ENCODE measurements at regions not wholly inside any gene's neighbourhood (a gene's known extent, or its start where the extent isn't known, plus 50 kb on each side); places are given as distances from the start of the nearest gene placed in this dataset.

GRCh38 chr2:145764631-145765030, 1244.7 kb upstream of the ZEB2 start:
- no peak overlapping the region for H3K4me3 ChIP-seq
- TF ChIP-seq, protein P1, sequence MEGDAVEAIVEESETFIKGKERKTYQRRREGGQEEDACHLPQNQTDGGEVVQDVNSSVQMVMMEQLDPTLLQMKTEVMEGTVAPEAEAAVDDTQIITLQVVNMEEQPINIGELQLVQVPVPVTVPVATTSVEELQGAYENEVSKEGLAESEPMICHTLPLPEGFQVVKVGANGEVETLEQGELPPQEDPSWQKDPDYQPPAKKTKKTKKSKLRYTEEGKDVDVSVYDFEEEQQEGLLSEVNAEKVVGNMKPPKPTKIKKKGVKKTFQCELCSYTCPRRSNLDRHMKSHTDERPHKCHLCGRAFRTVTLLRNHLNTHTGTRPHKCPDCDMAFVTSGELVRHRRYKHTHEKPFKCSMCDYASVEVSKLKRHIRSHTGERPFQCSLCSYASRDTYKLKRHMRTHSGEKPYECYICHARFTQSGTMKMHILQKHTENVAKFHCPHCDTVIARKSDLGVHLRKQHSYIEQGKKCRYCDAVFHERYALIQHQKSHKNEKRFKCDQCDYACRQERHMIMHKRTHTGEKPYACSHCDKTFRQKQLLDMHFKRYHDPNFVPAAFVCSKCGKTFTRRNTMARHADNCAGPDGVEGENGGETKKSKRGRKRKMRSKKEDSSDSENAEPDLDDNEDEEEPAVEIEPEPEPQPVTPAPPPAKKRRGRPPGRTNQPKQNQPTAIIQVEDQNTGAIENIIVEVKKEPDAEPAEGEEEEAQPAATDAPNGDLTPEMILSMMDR (IDR thresholded peaks at IDR 0.05) = no peak
- no peak for TF ChIP-seq POLR2A (IDR thresholded peaks at IDR 0.05)
- no peaks in the 10 kb centered on the region for H3K4me1 ChIP-seq
- WGBS, 2 donors = 36 to 38% methylated on average over 6 of the region's 6 CpGs
- H3K36me3 ChIP-seq (ENCODE audit: low read depth, missing control alignments) = no peaks in the 10 kb centered on the region
- no peaks in the 10 kb centered on the region for H3K27me3 ChIP-seq
- intact Hi-C loops (cut with DNase I; ENCODE audit: low total_unique reads) = no loop called here
- DNase-seq = peak; percentile 74
- H3K9me3 ChIP-seq = no peaks in the 10 kb centered on the region
- no peak overlapping the region for H3K27ac ChIP-seq

DNA sequence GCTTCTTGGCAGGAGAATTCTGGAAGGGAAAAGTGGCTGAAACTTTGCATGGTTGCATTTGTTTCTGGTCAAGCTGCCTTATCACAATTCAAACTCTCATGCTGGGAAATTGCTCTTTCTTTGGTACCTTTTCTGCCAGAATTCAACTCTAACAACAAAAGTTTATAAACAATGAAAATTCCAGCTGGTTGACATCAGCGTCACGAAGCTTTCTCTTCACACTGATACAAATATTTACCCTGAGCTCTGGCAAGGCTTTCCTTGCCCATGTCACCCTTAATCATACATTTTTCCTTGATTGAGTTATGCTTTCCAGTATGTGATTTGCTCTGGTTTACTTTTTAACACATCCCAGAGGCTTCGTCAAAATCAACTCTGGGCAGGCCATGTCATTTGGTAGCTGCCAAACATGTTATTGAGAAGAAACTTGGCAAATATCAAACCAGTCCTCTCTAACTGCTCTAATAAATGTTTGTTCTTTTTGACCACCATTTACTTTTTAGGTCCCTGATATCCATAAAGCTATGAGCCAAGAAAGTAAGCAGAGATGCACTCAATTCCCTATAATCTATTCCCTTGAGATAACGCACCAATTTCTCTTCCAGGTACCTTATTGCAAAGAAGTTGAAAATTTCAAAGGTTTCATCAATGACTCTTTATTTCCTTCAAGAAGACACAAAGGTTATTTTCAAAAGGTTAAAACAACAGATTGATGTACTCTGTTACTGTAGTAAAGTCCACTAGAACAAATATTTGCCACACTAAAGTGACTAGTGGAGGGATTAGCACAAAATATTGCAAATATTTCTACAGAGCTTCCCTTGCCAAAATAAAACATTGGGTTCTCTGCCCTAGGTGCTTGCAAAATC, 1241.1 kb upstream of the ZEB2 start:
- 79 to 90% methylated on average over 4 of the region's 4 CpGs for WGBS, 2 donors

DNA sequence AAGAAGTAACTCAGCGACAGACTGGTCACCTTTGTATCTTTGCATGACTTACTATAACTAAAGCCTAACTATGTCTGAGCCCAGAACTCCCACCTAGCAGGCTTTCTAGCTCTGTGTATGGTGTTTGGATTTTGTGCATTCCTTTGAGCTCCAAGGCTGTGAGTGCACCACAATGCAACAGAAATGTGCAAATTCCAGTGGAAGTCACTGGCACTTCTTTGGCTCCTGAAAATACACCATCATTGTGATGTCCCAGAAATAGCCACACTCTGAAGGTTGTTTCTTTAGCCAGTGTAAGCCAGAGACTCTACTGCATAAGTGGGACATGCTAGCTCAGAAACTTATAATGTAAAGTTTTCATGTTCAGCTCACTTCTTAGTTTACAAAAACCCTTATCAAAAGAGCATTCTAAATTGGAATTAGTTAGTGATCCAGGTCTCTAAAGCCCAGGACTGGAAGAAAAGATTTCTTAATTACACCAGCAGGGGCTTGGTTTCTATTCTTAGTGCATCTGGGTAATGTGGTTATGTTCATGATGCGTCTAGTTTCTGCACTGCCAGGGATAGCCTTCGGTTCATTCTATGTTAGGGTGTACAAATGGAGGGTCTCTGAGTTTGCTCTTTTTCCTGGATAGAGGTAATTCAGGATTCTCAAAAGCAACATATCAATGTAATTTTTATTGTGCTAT, 1239.5 kb upstream of the ZEB2 start:
- intact Hi-C loops (cut with DNase I; ENCODE audit: low total_unique reads) = loop anchor here (10.0 kb wide), 1 partner anchor 1235 kb away; the partner anchor contains the start of gene ZEB2
- H3K9me3 ChIP-seq = no peaks in the 10 kb centered on the region
- no peak overlapping the region for H3K4me3 ChIP-seq
- no peaks in the 10 kb centered on the region for H3K4me1 ChIP-seq
- 52 to 94% methylated on average over 3 of the region's 3 CpGs for WGBS, 2 donors
- no peaks in the 10 kb centered on the region for H3K36me3 ChIP-seq (ENCODE audit: low read depth, missing control alignments)
- no peaks in the 10 kb centered on the region for H3K27me3 ChIP-seq
- no peak overlapping the region for H3K27ac ChIP-seq
- no peak for DNase-seq
- TF ChIP-seq POLR2A (IDR thresholded peaks at IDR 0.05) = no peak
- TF ChIP-seq, protein P1 (IDR thresholded peaks at IDR 0.05) = no peak

More for the DNA sequence above, 1241.1 kb upstream of the ZEB2 start:
- intact Hi-C loops (cut with DNase I; ENCODE audit: low total_unique reads) = no loop called here
- no peak overlapping the region for H3K4me3 ChIP-seq
- no peaks in the 10 kb centered on the region for H3K9me3 ChIP-seq
- no peak overlapping the region for H3K27ac ChIP-seq
- H3K36me3 ChIP-seq (ENCODE audit: low read depth, missing control alignments) = no peaks in the 10 kb centered on the region
- H3K4me1 ChIP-seq = no peaks in the 10 kb centered on the region
- H3K27me3 ChIP-seq = no peaks in the 10 kb centered on the region
- TF ChIP-seq POLR2A (IDR thresholded peaks at IDR 0.05) = no peak
- TF ChIP-seq, protein P1 (IDR thresholded peaks at IDR 0.05) = no peak
- no peak for DNase-seq

GRCh38 chr2:145757503-145758246, 1237.8 kb upstream of the ZEB2 start:
- intact Hi-C loops (cut with DNase I; ENCODE audit: low total_unique reads) = loop anchor here (10.0 kb wide), 1 partner anchor 1233 kb away; the partner anchor contains the start of gene ZEB2
- no peak overlapping the region for H3K4me3 ChIP-seq
- 69 to 71% methylated on average over 3 of the region's 3 CpGs for WGBS, 2 donors

More at GRCh38 chr2:145757503-145758246, 1237.8 kb upstream of the ZEB2 start:
- Histone ChIP-seq H3K4me1 (no peaks in the 10 kb centered on the region), H3K27ac (no peak overlapping the region), H3K9me3 (no peaks in the 10 kb centered on the region), H3K36me3 (ENCODE audit: low read depth, missing control alignments) (no peaks in the 10 kb centered on the region), H3K27me3 (no peaks in the 10 kb centered on the region)
- TF ChIP-seq, protein P1 (IDR thresholded peaks at IDR 0.05) = no peak
- TF ChIP-seq POLR2A (IDR thresholded peaks at IDR 0.05) = no peak
- DNase-seq = no peak

Measured in testis (tissue), 2 donors.